Endothelial cell of umbilical vein (primary cell): ENCODE measurements at regions not wholly inside any gene's neighbourhood (a gene's known extent, or its start where the extent isn't known, plus 50 kb on each side); places are given as distances from the start of the nearest gene placed in this dataset.

Experiments used
- BruUV-seq: library from RNA; stranded (reverse); fragments of 400-500 nt; replicated peaks from 2 replicates; lab custom pipeline; 2021; lab: Mats Ljungman, UMichigan
- CTCF ChIA-PET: fragments of 300-600, 350-600 bp; sonication (Branson Sonifier 250); formaldehyde crosslinking; loops from one replicate; lab custom pipeline; 2021; ENCODE audit warnings: antibody characterized with exemption, inconsistent platforms; lab: Charles Lee
- POLR2A ChIA-PET: fragments of 300-600, 350-600 bp; sonication (Branson Sonifier 250); formaldehyde crosslinking; loops from one replicate; lab custom pipeline; 2021; ENCODE audit warnings: antibody characterized with exemption, inconsistent platforms; lab: Charles Lee
- DNase-seq: peaks from one replicate; pipeline ENCODE4 v3.0.0-alpha.2; 2011; ENCODE audit warnings: low read depth, low spot score
- FAIRE-seq: peaks from 2 replicates; lab custom pipeline; 2011; peaks lifted over from hg19 to GRCh38; lab: Jason Lieb, UNC
- H2AFZ ChIP-seq: 2 replicates; pipeline ENCODE4 v1.6.0; 2012; ENCODE audit warnings: low read depth, low read length, control low read depth, inconsistent platforms
- H3K27ac ChIP-seq: 2 replicates; pipeline ENCODE4 v1.5.1; 2011; ENCODE audit warnings: low read depth, mild to moderate bottlenecking, control low read depth, low read length, moderate library complexity; ENCODE audit not compliant: insufficient read depth
- H3K27me3 ChIP-seq, 2 experiments: 2 replicates each; pipeline versions ENCODE4 v1.6.0 to v1.6.1; 2011; ENCODE audit warnings: low read length in 2 of 2, mixed read lengths in 1 of 2; ENCODE audit not compliant: control insufficient read depth in 2 of 2, insufficient read depth in 2 of 2
- H3K36me3 ChIP-seq, 2 experiments: 2 replicates in 1 of 2; 3 replicates in 1 of 2; pipeline ENCODE4 v1.5.1; 2011; ENCODE audit warnings: low read length in 2 of 2, mild to moderate bottlenecking in 1 of 2, moderate library complexity in 1 of 2; ENCODE audit not compliant: control insufficient read depth in 2 of 2, insufficient read depth in 2 of 2; ENCODE audit errors: extremely low read depth in 1 of 2
- H3K4me1 ChIP-seq: 3 replicates; pipeline ENCODE4 v1.5.1; 2011; ENCODE audit warnings: mild to moderate bottlenecking, low read length; ENCODE audit not compliant: control insufficient read depth, insufficient read depth; ENCODE audit errors: extremely low read depth
- H3K4me2 ChIP-seq: 2 replicates; pipeline ENCODE4 v1.6.1; 2011; ENCODE audit warnings: low read length, control low read depth, mixed read lengths; ENCODE audit not compliant: insufficient read depth
- H3K4me3 ChIP-seq, 3 experiments: fragments of 200-600 bp in 1 of 3; sonication (generic), shearing (Covaris generic) in 1 of 3; replicated peaks in 1 of 3; 2 replicates each; pipeline ENCODE4 v1.5.1; 2011 to 2016; ENCODE audit warnings: control low read depth in 3 of 3, low read length in 3 of 3, mild to moderate bottlenecking in 2 of 3, inconsistent platforms in 1 of 3, low read depth in 1 of 3, moderate library complexity in 1 of 3; ENCODE audit not compliant: insufficient read depth in 1 of 3
- H3K79me2 ChIP-seq: 2 replicates; pipeline ENCODE4 v1.6.0; 2012; ENCODE audit warnings: low read length, inconsistent platforms; ENCODE audit not compliant: control insufficient read depth, insufficient read depth
- H3K9ac ChIP-seq: replicated peaks from 2 replicates; pipeline ENCODE3; 2011; ENCODE audit warnings: low read length, control low read depth; ENCODE audit not compliant: insufficient read depth; ENCODE audit errors: extremely low read depth
- H3K9me1 ChIP-seq: replicated peaks from 3 replicates; pipeline ENCODE4 v1.6.0; 2011; ENCODE audit warnings: mild to moderate bottlenecking, low read length; ENCODE audit not compliant: control insufficient read depth, insufficient read depth; ENCODE audit errors: extremely low read depth
- H3K9me3 ChIP-seq: replicated peaks from 2 replicates; pipeline ENCODE4 v1.5.1; 2012; ENCODE audit warnings: low read length, inconsistent platforms; ENCODE audit not compliant: control insufficient read depth, insufficient read depth
- H4K20me1 ChIP-seq: replicated peaks from 2 replicates; pipeline ENCODE3; 2011; ENCODE audit warnings: mild to moderate bottlenecking, low read length; ENCODE audit not compliant: control insufficient read depth, insufficient read depth; ENCODE audit errors: extremely low read depth
- CTCF ChIP-seq, 2 donors: IDR thresholded peaks; 1 replicate in 1 of 2; 2 replicates in 1 of 2; pipeline ENCODE4 v1.5.1; 2011; ENCODE audit warnings: low read length in 2 of 2, mild to moderate bottlenecking in 2 of 2, moderate library complexity in 2 of 2, control low read depth in 1 of 2, inconsistent platforms in 1 of 2, low read depth in 1 of 2; ENCODE audit not compliant: insufficient read depth in 1 of 2; ENCODE audit errors: extremely low read depth in 1 of 2
- EZH2 ChIP-seq: IDR thresholded peaks from 2 replicates; pipeline ENCODE4 v1.6.1; 2012; ENCODE audit warnings: borderline replicate concordance, low read depth, mild to moderate bottlenecking, moderate library complexity, low read length, inconsistent platforms; ENCODE audit not compliant: severe bottlenecking
- FOS ChIP-seq: IDR thresholded peaks from 2 replicates; pipeline ENCODE4 v1.6.1; 2011; ENCODE audit warnings: mild to moderate bottlenecking, low read length, moderate library complexity, borderline replicate concordance; ENCODE audit not compliant: insufficient read depth
- GATA2 ChIP-seq: IDR thresholded peaks from 2 replicates; pipeline ENCODE4 v1.7.0; 2011; ENCODE audit warnings: low read depth, mild to moderate bottlenecking, moderate library complexity, mixed read lengths, low read length; ENCODE audit not compliant: insufficient read length, insufficient read depth
- JUN ChIP-seq: IDR thresholded peaks from 2 replicates; pipeline ENCODE4 v1.6.1; 2011; ENCODE audit warnings: borderline replicate concordance, low read depth; ENCODE audit not compliant: insufficient read length, insufficient read depth
- MYC ChIP-seq: IDR thresholded peaks from one replicate; pipeline ENCODE4 v1.6.1; 2011; ENCODE audit warnings: mild to moderate bottlenecking, low read depth, low read length
- POLR2A ChIP-seq: IDR thresholded peaks from 2 replicates; pipeline ENCODE4 v1.6.1; 2012; ENCODE audit warnings: low read depth, mild to moderate bottlenecking, control low read depth, low read length
- POLR2AphosphoS5 ChIP-seq: IDR thresholded peaks from 2 replicates; pipeline ENCODE4 v1.6.1; 2012; ENCODE audit warnings: low read depth, mild to moderate bottlenecking, control low read depth, low read length, moderate library complexity; ENCODE audit not compliant: insufficient read depth
- dilution Hi-C: fragments of 300-500 bp; cut with MboI; formaldehyde crosslinking; loops from one replicate; pipeline ENCODE4 v1.15.0; 2019; ENCODE audit warnings: low sequenced_read_pairs; ENCODE audit not compliant: extremely low pct_ligation_motif_present
- intact Hi-C: fragments of 100-400 bp; cut with micrococcal nuclease; formaldehyde crosslinking; loops from one replicate; pipeline ENCODE4 v1.10.0; 2022
- TF ChIP-seq, protein P1 (sequence below): IDR thresholded peaks from 2 replicates; pipeline ENCODE4 v1.6.1; 2011; ENCODE audit not compliant: insufficient read depth, insufficient read length

DNA sequence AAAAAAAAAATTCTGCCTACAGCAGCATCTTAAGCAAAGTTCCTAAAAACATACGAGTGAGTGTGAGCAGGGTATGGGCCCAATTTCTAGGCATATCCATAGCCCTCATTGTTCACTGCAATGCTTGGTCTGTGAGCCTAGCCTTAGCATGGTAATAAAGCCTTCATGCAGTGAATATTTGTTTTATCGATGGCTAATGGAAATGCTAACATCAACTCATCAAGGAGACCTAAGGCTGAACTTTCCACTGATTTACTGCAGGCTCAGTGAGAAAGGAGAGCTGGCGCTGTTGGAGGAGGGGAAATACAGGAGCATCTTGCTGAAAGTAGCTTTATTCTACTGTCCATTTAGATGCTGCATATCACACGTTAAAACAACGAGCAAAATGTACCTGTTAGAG is 139.6 kb upstream of the DTNBP1 start:
- no peaks in the 10 kb centered on the region for H3K79me2 ChIP-seq
- no peaks in the 10 kb centered on the region for H3K4me1 ChIP-seq
- H3K9me1 ChIP-seq: no peaks in the 10 kb centered on the region
- H3K4me3 ChIP-seq: no peak overlapping the region
- no peak for DNase-seq
- no TSS peak for BruUV-seq
- CTCF ChIA-PET: no interaction called here
- dilution Hi-C loops (no loop called here), intact Hi-C loops (no loop called here)
- H2AFZ ChIP-seq: no peak overlapping the region
- no peak overlapping the region for H3K27ac ChIP-seq
- TF ChIP-seq POLR2A (no peak), GATA2 (no peak), CTCF (IDR thresholded peaks at IDR 0.05; ENCODE audit: extremely low read depth in 1 of 2, insufficient read depth in 1 of 2, low read depth in 1 of 2, low read length in 2 of 2) (no peak), EZH2 (no peak), POLR2AphosphoS5 (no peak), FOS (no peak), JUN (no peak), MYC (no peak)
- TF ChIP-seq, protein P1, sequence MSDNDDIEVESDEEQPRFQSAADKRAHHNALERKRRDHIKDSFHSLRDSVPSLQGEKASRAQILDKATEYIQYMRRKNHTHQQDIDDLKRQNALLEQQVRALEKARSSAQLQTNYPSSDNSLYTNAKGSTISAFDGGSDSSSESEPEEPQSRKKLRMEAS: no peak
- peaks cover 0 to 2% of the 10 kb centered on the region in 2 experiments for H3K27me3 ChIP-seq
- POLR2A ChIA-PET: no interaction called here
- H3K9me3 ChIP-seq: no peaks in the 10 kb centered on the region
- no peak overlapping the region for H3K4me2 ChIP-seq
- no peaks in the 10 kb centered on the region for H4K20me1 ChIP-seq
- no peak for FAIRE-seq
- H3K9ac ChIP-seq: no peak overlapping the region
- H3K36me3 ChIP-seq: no peaks in the 10 kb centered on the region
